Cardiac muscle cell (in vitro differentiated cells and primary cell): ENCODE measurements at regions not wholly inside any gene's neighbourhood (a gene's known extent, or its start where the extent isn't known, plus 50 kb on each side); places are given as distances from the start of the nearest gene placed in this dataset.

ENCODE experiments used
- DNase-seq, 2 donors: peaks; one replicate each; pipeline versions ENCODE4 v3.0.0 to v3.0.0-alpha.2; 2010 to 2017; ENCODE audit warnings: low read depth in 1 of 2, low spot score in 1 of 2
- H3K27ac ChIP-seq: fragments of 200-600 bp; sonication (generic); 2 replicates; pipeline ENCODE4 v1.5.1; 2016
- H3K27me3 ChIP-seq: fragments of 200-600 bp; sonication (generic); 2 replicates; pipeline ENCODE4 v1.6.0; 2016; ENCODE audit warnings: control low read depth
- H3K36me3 ChIP-seq: fragments of 200-600 bp; sonication (generic); 2 replicates; pipeline ENCODE4 v1.5.1; 2016; ENCODE audit warnings: control low read depth
- H3K4me1 ChIP-seq: fragments of 200-600 bp; sonication (generic); 2 replicates; pipeline ENCODE4 v1.8.1; 2017; ENCODE audit warnings: low read depth, mild to moderate bottlenecking, mixed run types
- H3K4me3 ChIP-seq: fragments of 200-600 bp; sonication (generic); 2 replicates; pipeline ENCODE4 v1.5.1; 2016; ENCODE audit warnings: mild to moderate bottlenecking
- H3K9me3 ChIP-seq: fragments of 200-600 bp; sonication (generic); 2 replicates; pipeline ENCODE4 v1.5.1; 2017; ENCODE audit warnings: low read depth, mild to moderate bottlenecking, control low read depth
- CTCF ChIP-seq: IDR thresholded peaks from 2 replicates; pipeline ENCODE4 v1.5.1; 2012; ENCODE audit warnings: low read depth, mild to moderate bottlenecking, low read length

- DNase-seq, result no peak
- Histone ChIP-seq H3K27ac (no peak overlapping the region), H3K9me3 (no peaks in the 10 kb centered on the region), H3K4me1 (no peaks in the 10 kb centered on the region), H3K27me3 (no peaks in the 10 kb centered on the region), H3K36me3 (no peaks in the 10 kb centered on the region), H3K4me3 (no peak overlapping the region)
- no peak for TF ChIP-seq CTCF
Observed at GRCh38 chrX:3221643-3222042, 124.8 kb downstream of the MXRA5 start.

GRCh38 chrX:3219667-3220066 lies 126.8 kb downstream of the MXRA5 start:
- no peaks in the 10 kb centered on the region for H3K27me3 ChIP-seq
- TF ChIP-seq CTCF, result no peak
- DNase-seq, result no peak
- no peaks in the 10 kb centered on the region for H3K4me1 ChIP-seq
- no peak overlapping the region for H3K4me3 ChIP-seq
- H3K9me3 ChIP-seq, result no peaks in the 10 kb centered on the region
- H3K27ac ChIP-seq, result no peak overlapping the region
- H3K36me3 ChIP-seq, result no peaks in the 10 kb centered on the region

GRCh38 chrX:3219231-3219630 lies 127.2 kb downstream of the MXRA5 start:
- Histone ChIP-seq H3K9me3 (no peaks in the 10 kb centered on the region), H3K4me3 (no peak overlapping the region), H3K4me1 (no peaks in the 10 kb centered on the region), H3K27ac (no peak overlapping the region), H3K27me3 (no peaks in the 10 kb centered on the region), H3K36me3 (no peaks in the 10 kb centered on the region)
- DNase-seq, result no peak
- TF ChIP-seq CTCF, result no peak

- no peak overlapping the region for H3K4me3 ChIP-seq
- DNase-seq, result no peak
- TF ChIP-seq CTCF, result no peak
Observed at GRCh38 chrX:3218442-3218841, 128.0 kb downstream of the MXRA5 start.

GRCh38 chrX:3216581-3217180 lies 129.8 kb downstream of the MXRA5 start:
- Histone ChIP-seq H3K4me1 (no peaks in the 10 kb centered on the region), H3K9me3 (no peaks in the 10 kb centered on the region), H3K36me3 (no peaks in the 10 kb centered on the region), H3K27me3 (no peaks in the 10 kb centered on the region), H3K27ac (no peak overlapping the region), H3K4me3 (no peak overlapping the region)
- DNase-seq, result no peak
- no peak for TF ChIP-seq CTCF

More at GRCh38 chrX:3218442-3218841, 128.0 kb downstream of the MXRA5 start:
- Histone ChIP-seq H3K4me1 (no peaks in the 10 kb centered on the region), H3K27ac (no peak overlapping the region), H3K27me3 (no peaks in the 10 kb centered on the region), H3K9me3 (no peaks in the 10 kb centered on the region), H3K36me3 (no peaks in the 10 kb centered on the region)
